GM18907 (cell line): ENCODE measurements at regions not wholly inside any gene's neighbourhood (a gene's known extent, or its start where the extent isn't known, plus 50 kb on each side); places are given as distances from the start of the nearest gene placed in this dataset.
"Not testable (repeated sequence)": the region's sequence is repeated elsewhere in the genome, so short reads cannot be mapped to it uniquely, and the experiment has no call there.

Source experiments
- ATAC-seq: cut with Tn5 transposase; IDR thresholded peaks from one replicate; pipeline ENCODE4 v1.9.1; 2021; ENCODE audit warnings: mild to moderate bottlenecking, moderate library complexity; ENCODE audit not compliant: unreplicated experiment

DNA sequence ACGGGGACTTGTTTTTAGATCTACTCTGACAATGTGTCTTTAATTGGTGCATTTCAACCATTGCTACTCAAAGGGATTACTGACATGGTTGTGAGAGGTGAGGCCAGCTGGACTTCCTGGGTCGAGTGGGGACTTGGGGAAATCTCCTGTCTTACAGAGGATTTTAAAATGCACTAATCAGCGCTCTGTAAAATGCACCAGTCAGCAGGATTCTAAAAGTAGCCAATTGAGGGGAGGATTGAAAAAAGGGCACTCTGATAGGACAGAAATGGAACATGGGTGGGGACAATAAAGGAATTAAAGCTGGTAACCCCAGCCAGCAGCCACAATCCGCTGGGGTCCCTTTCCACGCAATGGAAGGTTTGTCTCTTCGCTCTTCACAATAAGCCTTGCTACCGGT lies 122.5 kb upstream of the SNRPN start:
- no peak for ATAC-seq

DNA sequence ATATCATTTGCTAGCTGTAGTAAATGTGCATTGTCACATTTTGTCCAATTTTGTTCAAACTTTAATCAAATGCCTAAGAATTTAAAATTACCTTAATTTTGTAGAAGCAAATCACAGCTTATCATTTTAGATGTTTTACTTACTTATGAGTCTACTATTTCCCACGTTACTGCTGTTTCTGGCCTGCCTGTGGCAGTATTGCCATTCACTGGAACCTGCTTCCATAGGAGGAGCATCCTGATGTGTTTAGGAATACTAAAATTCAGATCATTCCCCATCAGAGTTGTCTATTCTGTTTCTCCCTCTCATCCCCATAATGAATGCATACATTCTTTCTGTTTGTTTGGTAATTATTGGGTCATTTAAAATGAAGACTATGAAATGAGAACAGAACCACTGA lies 119.5 kb upstream of the SNRPN start:
- no peak for ATAC-seq

GRCh38 chr15:24848050-24848449 lies 106.7 kb upstream of the SNRPN start:
- ATAC-seq = no peak

GRCh38 chr15:24856397-24857390 lies 98.1 kb upstream of the SNRPN start:
- no peak for ATAC-seq

DNA sequence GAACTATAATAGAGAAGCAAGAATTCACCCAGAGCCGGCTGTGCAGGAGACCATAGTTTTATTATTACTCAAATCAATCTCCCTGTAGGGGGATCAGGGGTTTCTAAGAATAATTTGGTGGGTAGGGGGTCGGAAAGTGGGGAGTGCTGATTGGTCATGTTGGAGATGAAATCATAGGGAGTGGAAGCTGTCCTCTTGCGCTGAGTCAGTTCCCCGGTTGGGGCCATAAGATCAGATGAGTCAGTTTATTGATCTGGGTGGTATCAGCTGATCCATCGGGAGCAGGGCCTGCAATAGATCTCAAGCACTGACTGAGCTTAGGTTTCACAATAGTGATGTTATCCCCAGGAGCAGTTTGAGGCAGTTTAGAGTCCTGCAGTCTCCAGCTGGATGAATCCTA lies 97.0 kb upstream of the SNRPN start:
- no peak for ATAC-seq

DNA sequence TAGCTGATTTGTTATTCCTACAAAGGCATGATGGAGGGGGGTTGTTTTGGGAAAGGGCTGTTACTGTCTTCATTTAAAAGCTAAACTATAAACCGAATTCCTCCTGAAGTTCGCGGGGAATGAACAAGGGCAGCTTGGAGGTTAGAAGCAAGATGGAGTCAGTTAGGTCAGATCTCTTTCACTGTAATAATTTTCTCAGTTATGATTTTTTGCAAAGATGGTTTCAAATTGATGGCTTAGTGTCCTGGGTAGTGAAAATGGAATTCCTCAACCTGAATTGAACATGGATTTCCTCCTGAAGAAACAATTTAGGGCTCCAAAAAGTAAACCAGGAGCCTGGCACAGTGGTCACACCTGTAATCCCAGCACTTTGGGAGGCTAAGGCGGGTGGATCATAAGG lies 96.6 kb upstream of the SNRPN start:
- not testable (repeated sequence) for ATAC-seq

- no peak for ATAC-seq
Observed at GRCh38 chr15:24858737-24859601, 95.8 kb upstream of the SNRPN start.

- no peak for ATAC-seq
Observed at GRCh38 chr15:24861014-24861690, 93.6 kb upstream of the SNRPN start.

GRCh38 chr15:24862726-24863521 lies 91.9 kb upstream of the SNRPN start:
- ATAC-seq = no peak

DNA sequence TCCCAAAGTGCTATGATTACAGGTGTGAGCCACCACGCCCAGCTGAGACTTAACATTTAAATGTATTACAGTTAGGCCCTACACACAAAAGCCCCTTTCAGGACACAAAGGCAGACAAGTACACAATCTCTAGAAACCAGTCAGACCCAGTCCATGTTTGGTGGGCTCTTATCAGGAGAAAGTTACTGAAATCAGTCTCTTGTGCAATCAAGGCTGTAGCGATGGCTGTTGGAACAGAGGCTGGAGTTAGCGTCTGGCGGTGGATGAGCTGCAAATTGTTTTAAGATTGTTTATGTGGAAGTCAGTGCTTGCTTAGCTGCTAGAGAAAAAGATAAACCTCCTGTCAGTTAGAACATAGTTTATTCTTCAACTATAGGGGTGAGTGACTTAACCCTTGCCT lies 89.5 kb upstream of the SNRPN start:
- no peak for ATAC-seq

DNA sequence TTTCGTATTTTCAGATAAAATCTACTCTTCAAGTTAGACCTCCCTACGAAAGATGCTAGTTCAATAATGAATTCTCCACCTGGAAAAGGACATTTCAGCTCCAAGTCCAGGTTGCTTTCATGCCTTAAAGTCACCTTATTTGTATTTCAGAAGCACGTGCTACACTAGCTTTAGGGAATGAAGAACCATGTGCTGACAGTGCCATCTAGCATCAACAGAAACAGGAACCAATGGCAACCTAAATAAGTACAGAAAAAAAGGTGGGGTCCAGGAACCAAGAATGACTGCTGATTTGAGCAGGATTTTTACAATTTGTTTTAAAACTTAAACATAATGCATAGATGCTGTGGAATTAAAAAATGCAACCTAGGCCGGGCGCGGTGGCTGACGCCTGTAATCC lies 77.6 kb upstream of the SNRPN start:
- no peak for ATAC-seq

DNA sequence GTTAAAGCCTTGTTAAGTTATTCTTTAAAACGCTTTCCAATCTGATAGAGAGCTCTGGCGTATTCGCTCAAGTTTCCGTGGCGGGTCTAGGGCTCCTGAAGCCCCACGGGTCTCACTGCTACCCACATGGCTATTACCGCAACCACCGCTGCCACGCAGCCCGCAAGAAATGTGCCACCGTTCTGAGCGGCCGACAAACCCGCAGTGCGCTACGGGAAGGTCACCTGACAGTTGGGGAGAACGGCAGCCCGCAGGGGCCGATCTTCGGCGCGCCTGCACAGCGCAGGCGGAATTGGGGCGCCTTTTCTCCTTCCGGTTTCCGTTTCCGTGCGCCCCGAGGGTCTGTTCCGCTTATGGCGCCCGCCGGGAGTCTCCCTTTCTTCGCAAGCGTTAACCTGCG lies 76.6 kb upstream of the SNRPN start:
- no peak for ATAC-seq

DNA sequence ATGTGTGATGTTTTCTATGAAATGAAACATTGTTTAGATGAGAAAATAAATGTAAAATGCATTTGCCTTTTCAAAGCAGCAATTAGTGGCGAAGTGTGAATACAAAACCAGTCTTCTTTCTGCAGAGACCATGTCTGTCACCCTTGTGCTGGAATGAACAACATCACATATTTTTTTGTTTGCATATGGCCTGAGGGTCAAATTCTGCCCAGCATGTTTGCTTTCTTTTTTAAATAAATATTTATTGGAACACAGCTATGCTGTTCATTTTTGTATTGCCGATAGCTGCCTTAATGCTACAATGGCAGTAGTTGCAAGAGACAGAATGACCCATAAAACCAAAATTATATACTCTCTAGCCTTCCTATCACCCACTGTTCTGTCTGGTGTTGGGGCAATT lies 75.3 kb upstream of the SNRPN start:
- ATAC-seq = no peak

DNA sequence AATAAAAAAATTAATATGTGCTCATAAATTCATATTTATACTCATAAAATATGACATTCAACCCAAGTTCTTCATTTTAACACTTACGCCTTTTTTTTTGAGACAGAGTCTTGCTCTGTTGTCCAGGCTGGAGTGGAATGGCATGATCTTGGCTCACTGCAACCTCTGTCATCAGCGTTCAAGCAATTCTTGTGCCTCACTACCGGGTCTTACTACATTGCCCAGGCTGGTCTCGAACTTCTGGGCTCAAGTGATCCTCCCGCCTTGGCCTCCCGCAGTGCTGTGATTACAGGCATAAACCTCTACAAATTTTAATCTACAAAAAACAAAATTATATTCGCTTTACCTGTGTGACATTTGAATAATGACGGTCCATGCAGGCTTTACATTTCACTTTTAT lies 74.1 kb upstream of the SNRPN start:
- ATAC-seq = no peak

DNA sequence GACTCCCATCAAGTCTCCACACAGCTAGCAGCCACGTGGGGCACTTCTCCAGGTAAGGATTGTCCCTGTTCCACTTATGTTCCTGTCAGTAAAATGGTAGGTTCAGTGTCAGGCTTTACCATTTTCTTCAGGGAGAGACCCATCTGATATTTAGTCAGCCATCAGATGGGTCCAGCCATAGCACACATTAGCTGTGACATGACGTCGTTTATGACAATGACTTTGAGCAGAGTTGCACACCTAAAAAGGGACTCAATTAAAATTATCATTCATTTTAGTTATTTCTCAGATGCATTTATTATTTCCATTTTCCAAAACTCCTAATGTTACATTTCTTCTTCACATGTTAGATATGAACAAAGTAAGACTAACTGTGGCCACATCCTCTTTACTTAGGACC lies 68.2 kb upstream of the SNRPN start:
- ATAC-seq = no peak

- no peak for ATAC-seq
Observed at GRCh38 chr15:24898715-24899272, 56.0 kb upstream of the SNRPN start.

DNA sequence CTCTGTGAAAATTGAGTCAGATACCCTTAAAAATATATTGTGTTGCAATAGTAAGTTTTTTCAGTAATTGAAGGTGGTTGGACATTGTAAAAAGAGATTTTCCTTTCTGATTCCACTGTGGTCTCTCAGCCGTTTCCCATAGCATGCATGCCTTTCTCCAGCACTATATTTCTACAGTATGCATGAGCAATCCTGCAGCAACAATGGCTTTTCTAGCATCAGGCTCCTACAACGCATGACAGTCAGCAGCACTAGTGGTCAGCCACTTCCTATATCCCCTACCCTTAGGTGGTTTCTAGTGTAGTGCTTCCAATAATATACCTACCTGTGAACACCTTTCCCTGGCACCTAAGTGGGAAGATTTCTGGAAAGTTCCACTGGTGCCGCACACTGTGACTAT lies 55.4 kb upstream of the SNRPN start:
- no peak for ATAC-seq

DNA sequence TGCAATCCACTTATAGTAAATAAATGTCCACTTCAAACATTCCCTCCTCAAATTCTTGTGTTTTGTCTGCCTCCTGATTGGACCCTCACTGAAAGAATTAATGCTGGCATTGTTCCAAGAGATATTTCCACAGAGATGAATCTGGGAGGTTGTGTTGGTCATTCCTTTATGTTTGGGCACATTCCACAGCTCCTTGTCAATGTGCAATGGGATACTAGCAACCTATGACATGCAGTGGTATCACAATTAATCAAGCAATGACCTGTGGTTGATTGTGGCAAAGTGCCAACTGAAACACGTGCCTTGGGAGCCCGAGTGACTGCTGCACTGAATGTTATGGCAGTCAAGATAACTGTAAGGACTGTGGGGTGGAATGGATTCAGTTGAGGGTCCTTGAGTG lies 55.0 kb upstream of the SNRPN start:
- ATAC-seq = no peak

- ATAC-seq = no peak
Observed at GRCh38 chr15:24901409-24901808, 53.4 kb upstream of the SNRPN start.
